WTC11 (cell line): ENCODE measurements at regions not wholly inside any gene's neighbourhood (a gene's known extent, or its start where the extent isn't known, plus 50 kb on each side); places are given as distances from the start of the nearest gene placed in this dataset.

Source experiments
- ATAC-seq: fragments of 200-7000 bp; cut with Tn5 transposase; 2 replicates; pipeline ENCODE4 v1.10.0; 2021; ENCODE audit warnings: mild to moderate bottlenecking, moderate library complexity
- CTCF ChIA-PET: fragments of 300-600 bp; sonication (Branson Sonifier 250); formaldehyde crosslinking; loops from one replicate; lab custom pipeline; 2021; ENCODE audit warnings: antibody characterized with exemption; lab: Charles Lee
- POLR2A ChIA-PET: fragments of 350-600 bp; sonication (Branson Sonifier 250); formaldehyde crosslinking; loops from one replicate; lab custom pipeline; 2021; ENCODE audit warnings: antibody characterized with exemption; lab: Charles Lee
- DNase-seq: peaks from one replicate; pipeline ENCODE4 v3.0.0; 2021; ENCODE audit warnings: low spot score
- H3K27ac Mint-ChIP-seq: 2 replicates; pipeline ENCODE4 v1.8.0; 2021; ENCODE audit warnings: mixed read lengths
- H3K27me3 Mint-ChIP-seq: 2 replicates; pipeline ENCODE4 v1.8.0; 2021; ENCODE audit warnings: low read depth, mild to moderate bottlenecking, moderate library complexity, mixed read lengths
- H3K36me3 Mint-ChIP-seq: 2 replicates; pipeline ENCODE4 v1.8.0; 2021; ENCODE audit warnings: mixed read lengths
- H3K4me1 Mint-ChIP-seq: 2 replicates; pipeline ENCODE4 v1.8.0; 2022; ENCODE audit warnings: mixed read lengths
- H3K4me3 Mint-ChIP-seq: 2 replicates; pipeline ENCODE4 v1.8.0; 2021; ENCODE audit warnings: mild to moderate bottlenecking, moderate library complexity, mixed read lengths
- H3K9me3 Mint-ChIP-seq: 2 replicates; pipeline ENCODE4 v1.8.0; 2021; ENCODE audit warnings: mixed read lengths
- ATF1 ChIP-seq: sonication (generic); formaldehyde crosslinking; IDR thresholded peaks from 2 replicates; pipeline ENCODE4 v1.8.1; 2023; ENCODE audit warnings: mild to moderate bottlenecking, moderate library complexity, missing genetic modification reagents
- CREM ChIP-seq: sonication (generic); formaldehyde crosslinking; IDR thresholded peaks from 2 replicates; pipeline ENCODE4 v1.8.1; 2022; ENCODE audit warnings: mild to moderate bottlenecking, missing genetic modification reagents, moderate library complexity
- IRF2 ChIP-seq: sonication (generic); formaldehyde crosslinking; IDR thresholded peaks from 2 replicates; pipeline ENCODE4 v1.8.0; 2022; ENCODE audit warnings: low read depth, missing genetic modification reagents, borderline replicate concordance
- JAZF1 ChIP-seq: fragments of 250-450 bp; sonication (Bioruptor Pico); IDR thresholded peaks from 2 replicates; pipeline ENCODE4 v1.9.0; 2021; ENCODE audit warnings: moderate library complexity, mild to moderate bottlenecking, inconsistent platforms
- JUN ChIP-seq: sonication (generic); formaldehyde crosslinking; IDR thresholded peaks from 2 replicates; pipeline ENCODE4 v1.8.0; 2023; ENCODE audit warnings: mild to moderate bottlenecking, missing genetic modification reagents
- MXD4 ChIP-seq: fragments of 250-450 bp; sonication (Bioruptor Pico); IDR thresholded peaks from 2 replicates; pipeline ENCODE4 v1.8.0; 2021; ENCODE audit warnings: mild to moderate bottlenecking, moderate library complexity, borderline replicate concordance
- NR3C1 ChIP-seq: sonication (generic); formaldehyde crosslinking; conservative IDR thresholded peaks from 2 replicates; pipeline ENCODE4 v1.8.1; 2023; ENCODE audit warnings: low read depth, mild to moderate bottlenecking, missing genetic modification reagents
- SOX15 ChIP-seq: fragments of 250-450 bp; sonication (Bioruptor Pico); IDR thresholded peaks from 2 replicates; pipeline ENCODE4 v1.9.0; 2021; ENCODE audit warnings: mild to moderate bottlenecking
- ZNF121 ChIP-seq: sonication (generic); formaldehyde crosslinking; IDR thresholded peaks from 2 replicates; pipeline ENCODE4 v1.8.0; 2023; ENCODE audit warnings: missing genetic modification reagents
- ZNF423 ChIP-seq: fragments of 250-450 bp; sonication (Bioruptor Pico); IDR thresholded peaks from 2 replicates; pipeline ENCODE4 v2.1.2; 2022; ENCODE audit warnings: mild to moderate bottlenecking, moderate library complexity
- TF ChIP-seq, protein P1 (sequence below): sonication (generic); formaldehyde crosslinking; IDR thresholded peaks from 2 replicates; pipeline ENCODE4 v1.8.1; 2023; ENCODE audit warnings: mild to moderate bottlenecking, missing genetic modification reagents, moderate library complexity
- TF ChIP-seq, protein P2 (sequence below): sonication (generic); formaldehyde crosslinking; IDR thresholded peaks from 2 replicates; pipeline ENCODE4 v1.8.1; 2023; ENCODE audit warnings: mild to moderate bottlenecking, moderate library complexity, missing genetic modification reagents
- TF ChIP-seq, protein P3 (sequence below): fragments of 250-450 bp; sonication (Bioruptor Pico); IDR thresholded peaks from 2 replicates; pipeline ENCODE4 v1.9.0; 2021; ENCODE audit warnings: mild to moderate bottlenecking
- TF ChIP-seq, protein P4 (sequence below): sonication (generic); formaldehyde crosslinking; IDR thresholded peaks from 2 replicates; pipeline ENCODE4 v1.8.1; 2022; ENCODE audit warnings: low read depth, mild to moderate bottlenecking, moderate library complexity, missing genetic modification reagents, borderline replicate concordance
- TF ChIP-seq, protein P5 (sequence below): sonication (generic); formaldehyde crosslinking; IDR thresholded peaks from 2 replicates; pipeline ENCODE4 v1.8.0; 2023; ENCODE audit warnings: missing genetic modification reagents, mild to moderate bottlenecking, borderline replicate concordance
- TF ChIP-seq, protein P6 (sequence below): sonication (generic); formaldehyde crosslinking; conservative IDR thresholded peaks from 2 replicates; pipeline ENCODE4 v1.8.1; 2022; ENCODE audit warnings: mild to moderate bottlenecking, missing genetic modification reagents

DNA sequence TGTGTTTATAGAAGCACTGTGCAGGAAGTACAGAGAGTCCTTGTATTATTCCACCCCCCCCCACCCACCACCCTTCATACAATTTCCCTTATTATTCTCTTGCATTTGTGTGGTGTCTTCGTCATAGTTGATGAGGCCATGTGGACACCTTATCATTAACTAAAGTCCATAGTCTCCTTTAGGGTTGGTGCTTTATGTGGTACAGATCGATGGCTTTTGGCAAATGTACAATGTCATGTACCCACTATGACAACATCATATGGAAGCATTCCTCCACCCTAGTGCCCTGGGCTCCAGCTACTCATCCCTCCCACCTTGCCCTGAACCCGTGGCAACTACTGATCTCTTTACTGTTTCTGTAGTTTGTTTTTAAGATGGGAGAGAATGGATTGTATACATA is 93.8 kb upstream of the HDAC4 start (continued):
- TF ChIP-seq, protein P1, sequence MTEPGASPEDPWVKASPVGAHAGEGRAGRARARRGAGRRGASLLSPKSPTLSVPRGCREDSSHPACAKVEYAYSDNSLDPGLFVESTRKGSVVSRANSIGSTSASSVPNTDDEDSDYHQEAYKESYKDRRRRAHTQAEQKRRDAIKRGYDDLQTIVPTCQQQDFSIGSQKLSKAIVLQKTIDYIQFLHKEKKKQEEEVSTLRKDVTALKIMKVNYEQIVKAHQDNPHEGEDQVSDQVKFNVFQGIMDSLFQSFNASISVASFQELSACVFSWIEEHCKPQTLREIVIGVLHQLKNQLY (CRISPR knock-in tag) = no peak
- TF ChIP-seq ZNF121 (CRISPR knock-in tag) (no peak), ATF1 (CRISPR knock-in tag) (no peak), JAZF1 (no peak)
- TF ChIP-seq, protein P2, sequence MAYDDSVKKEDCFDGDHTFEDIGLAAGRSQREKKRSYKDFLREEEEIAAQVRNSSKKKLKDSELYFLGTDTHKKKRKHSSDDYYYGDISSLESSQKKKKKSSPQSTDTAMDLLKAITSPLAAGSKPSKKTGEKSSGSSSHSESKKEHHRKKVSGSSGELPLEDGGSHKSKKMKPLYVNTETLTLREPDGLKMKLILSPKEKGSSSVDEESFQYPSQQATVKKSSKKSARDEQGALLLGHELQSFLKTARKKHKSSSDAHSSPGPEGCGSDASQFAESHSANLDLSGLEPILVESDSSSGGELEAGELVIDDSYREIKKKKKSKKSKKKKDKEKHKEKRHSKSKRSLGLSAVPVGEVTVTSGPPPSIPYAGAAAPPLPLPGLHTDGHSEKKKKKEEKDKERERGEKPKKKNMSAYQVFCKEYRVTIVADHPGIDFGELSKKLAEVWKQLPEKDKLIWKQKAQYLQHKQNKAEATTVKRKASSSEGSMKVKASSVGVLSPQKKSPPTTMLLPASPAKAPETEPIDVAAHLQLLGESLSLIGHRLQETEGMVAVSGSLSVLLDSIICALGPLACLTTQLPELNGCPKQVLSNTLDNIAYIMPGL = no peak
- TF ChIP-seq, protein P3, sequence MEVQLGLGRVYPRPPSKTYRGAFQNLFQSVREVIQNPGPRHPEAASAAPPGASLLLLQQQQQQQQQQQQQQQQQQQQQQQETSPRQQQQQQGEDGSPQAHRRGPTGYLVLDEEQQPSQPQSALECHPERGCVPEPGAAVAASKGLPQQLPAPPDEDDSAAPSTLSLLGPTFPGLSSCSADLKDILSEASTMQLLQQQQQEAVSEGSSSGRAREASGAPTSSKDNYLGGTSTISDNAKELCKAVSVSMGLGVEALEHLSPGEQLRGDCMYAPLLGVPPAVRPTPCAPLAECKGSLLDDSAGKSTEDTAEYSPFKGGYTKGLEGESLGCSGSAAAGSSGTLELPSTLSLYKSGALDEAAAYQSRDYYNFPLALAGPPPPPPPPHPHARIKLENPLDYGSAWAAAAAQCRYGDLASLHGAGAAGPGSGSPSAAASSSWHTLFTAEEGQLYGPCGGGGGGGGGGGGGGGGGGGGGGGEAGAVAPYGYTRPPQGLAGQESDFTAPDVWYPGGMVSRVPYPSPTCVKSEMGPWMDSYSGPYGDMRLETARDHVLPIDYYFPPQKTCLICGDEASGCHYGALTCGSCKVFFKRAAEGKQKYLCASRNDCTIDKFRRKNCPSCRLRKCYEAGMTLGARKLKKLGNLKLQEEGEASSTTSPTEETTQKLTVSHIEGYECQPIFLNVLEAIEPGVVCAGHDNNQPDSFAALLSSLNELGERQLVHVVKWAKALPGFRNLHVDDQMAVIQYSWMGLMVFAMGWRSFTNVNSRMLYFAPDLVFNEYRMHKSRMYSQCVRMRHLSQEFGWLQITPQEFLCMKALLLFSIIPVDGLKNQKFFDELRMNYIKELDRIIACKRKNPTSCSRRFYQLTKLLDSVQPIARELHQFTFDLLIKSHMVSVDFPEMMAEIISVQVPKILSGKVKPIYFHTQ (CRISPR knock-in tag) = no peak
- TF ChIP-seq, protein P4, sequence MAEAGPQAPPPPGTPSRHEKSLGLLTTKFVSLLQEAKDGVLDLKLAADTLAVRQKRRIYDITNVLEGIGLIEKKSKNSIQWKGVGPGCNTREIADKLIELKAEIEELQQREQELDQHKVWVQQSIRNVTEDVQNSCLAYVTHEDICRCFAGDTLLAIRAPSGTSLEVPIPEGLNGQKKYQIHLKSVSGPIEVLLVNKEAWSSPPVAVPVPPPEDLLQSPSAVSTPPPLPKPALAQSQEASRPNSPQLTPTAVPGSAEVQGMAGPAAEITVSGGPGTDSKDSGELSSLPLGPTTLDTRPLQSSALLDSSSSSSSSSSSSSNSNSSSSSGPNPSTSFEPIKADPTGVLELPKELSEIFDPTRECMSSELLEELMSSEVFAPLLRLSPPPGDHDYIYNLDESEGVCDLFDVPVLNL (CRISPR knock-in tag) = no peak

DNA sequence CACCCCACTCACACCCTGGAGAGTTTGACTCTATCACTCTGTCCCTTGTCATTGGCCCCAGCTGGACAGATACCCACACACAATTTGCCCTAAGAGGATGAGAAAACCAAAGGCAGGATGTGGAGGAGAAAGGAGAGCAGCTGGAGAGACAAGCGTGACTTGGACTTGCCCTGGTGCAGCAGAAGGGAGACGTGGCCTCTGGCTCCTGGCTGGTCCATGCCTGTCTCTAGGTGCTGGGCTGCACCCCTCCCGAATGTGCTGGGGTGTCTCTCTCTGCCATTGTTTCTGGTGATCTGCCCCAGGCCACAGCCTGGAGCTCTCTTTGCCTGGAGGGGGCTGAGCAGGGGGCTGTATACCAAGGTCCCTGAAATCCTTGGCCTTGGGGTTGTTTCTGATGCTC is 88.7 kb upstream of the HDAC4 start:
- H3K4me1 Mint-ChIP-seq = no peaks in the 10 kb centered on the region
- H3K27me3 Mint-ChIP-seq = no peaks in the 10 kb centered on the region; the same call in 1 of the 2 replicates
- H3K4me3 Mint-ChIP-seq = no peak overlapping the region

More for the DNA sequence above, 88.7 kb upstream of the HDAC4 start:
- ChIA-PET POLR2A (no interaction called here), CTCF (no interaction called here)
- no peak overlapping the region for H3K27ac Mint-ChIP-seq
- no peaks in the 10 kb centered on the region for H3K36me3 Mint-ChIP-seq
- no peak for DNase-seq
- peaks cover 5% of the 10 kb centered on the region for H3K9me3 Mint-ChIP-seq
- TF ChIP-seq SOX15 (CRISPR knock-in tag) (no peak), CREM (CRISPR knock-in tag) (no peak), ZNF423 (CRISPR knock-in tag) (no peak), MXD4 (no peak), JUN (no peak), NR3C1 (CRISPR knock-in tag) (no peak), IRF2 (CRISPR knock-in tag) (no peak)
- TF ChIP-seq, protein P4 (CRISPR knock-in tag) = no peak
- TF ChIP-seq, protein P5, sequence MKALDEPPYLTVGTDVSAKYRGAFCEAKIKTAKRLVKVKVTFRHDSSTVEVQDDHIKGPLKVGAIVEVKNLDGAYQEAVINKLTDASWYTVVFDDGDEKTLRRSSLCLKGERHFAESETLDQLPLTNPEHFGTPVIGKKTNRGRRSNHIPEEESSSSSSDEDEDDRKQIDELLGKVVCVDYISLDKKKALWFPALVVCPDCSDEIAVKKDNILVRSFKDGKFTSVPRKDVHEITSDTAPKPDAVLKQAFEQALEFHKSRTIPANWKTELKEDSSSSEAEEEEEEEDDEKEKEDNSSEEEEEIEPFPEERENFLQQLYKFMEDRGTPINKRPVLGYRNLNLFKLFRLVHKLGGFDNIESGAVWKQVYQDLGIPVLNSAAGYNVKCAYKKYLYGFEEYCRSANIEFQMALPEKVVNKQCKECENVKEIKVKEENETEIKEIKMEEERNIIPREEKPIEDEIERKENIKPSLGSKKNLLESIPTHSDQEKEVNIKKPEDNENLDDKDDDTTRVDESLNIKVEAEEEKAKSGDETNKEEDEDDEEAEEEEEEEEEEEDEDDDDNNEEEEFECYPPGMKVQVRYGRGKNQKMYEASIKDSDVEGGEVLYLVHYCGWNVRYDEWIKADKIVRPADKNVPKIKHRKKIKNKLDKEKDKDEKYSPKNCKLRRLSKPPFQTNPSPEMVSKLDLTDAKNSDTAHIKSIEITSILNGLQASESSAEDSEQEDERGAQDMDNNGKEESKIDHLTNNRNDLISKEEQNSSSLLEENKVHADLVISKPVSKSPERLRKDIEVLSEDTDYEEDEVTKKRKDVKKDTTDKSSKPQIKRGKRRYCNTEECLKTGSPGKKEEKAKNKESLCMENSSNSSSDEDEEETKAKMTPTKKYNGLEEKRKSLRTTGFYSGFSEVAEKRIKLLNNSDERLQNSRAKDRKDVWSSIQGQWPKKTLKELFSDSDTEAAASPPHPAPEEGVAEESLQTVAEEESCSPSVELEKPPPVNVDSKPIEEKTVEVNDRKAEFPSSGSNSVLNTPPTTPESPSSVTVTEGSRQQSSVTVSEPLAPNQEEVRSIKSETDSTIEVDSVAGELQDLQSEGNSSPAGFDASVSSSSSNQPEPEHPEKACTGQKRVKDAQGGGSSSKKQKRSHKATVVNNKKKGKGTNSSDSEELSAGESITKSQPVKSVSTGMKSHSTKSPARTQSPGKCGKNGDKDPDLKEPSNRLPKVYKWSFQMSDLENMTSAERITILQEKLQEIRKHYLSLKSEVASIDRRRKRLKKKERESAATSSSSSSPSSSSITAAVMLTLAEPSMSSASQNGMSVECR (CRISPR knock-in tag) = no peak
- TF ChIP-seq, protein P6, sequence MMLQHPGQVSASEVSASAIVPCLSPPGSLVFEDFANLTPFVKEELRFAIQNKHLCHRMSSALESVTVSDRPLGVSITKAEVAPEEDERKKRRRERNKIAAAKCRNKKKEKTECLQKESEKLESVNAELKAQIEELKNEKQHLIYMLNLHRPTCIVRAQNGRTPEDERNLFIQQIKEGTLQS (CRISPR knock-in tag) = no peak
- no peak for ATAC-seq
